ENCODE measurements at regions not wholly inside any gene's neighbourhood (a gene's known extent, or its start where the extent isn't known, plus 50 kb on each side); places are given as distances from the start of the nearest gene placed in this dataset.

GRCh38 chr11:87447606-87448005 is 409.9 kb downstream of the TMEM135 start:
- TF ChIP-seq CTCF (IDR thresholded peaks at IDR 0.05; ENCODE audit: insufficient read depth, low read depth, low read length), result no peak
- no peak for TF ChIP-seq EZH2 (IDR thresholded peaks at IDR 0.05; ENCODE audit: insufficient read depth, low read length)
